ENCODE measurements at regions not wholly inside any gene's neighbourhood (a gene's known extent, or its start where the extent isn't known, plus 50 kb on each side); places are given as distances from the start of the nearest gene placed in this dataset.
"Not testable (repeated sequence)": the region's sequence is repeated elsewhere in the genome, so short reads cannot be mapped to it uniquely, and the experiment has no call there.

DNA sequence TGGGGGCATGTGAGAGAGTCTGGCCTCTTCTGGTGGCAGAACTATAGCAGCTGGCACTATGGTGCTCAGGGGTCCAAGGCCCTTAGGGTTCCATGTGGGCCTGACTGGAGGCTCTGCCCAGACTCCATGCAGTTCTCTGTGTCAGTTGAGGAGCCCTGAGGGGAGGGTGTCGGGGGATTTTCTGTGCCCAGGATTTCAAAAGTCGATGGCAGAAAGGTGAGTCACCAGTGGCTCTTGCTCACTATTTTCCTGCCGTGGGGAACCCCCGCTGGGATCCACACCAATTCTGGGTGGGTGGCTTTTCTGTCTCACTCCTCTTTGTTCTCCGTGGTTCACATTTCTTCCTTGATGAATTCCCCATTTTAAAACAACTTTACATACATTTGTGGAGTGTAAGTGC lies 54.1 kb upstream of the ANKRD30B start:
- H3K14ac ChIP-seq (ENCODE audit: low read length); H3K4me3 ChIP-seq (ENCODE audit: low read length in 2 of 2); H3K4ac ChIP-seq (ENCODE audit: low read length); H2BK15ac ChIP-seq (ENCODE audit: low read length); H2AFZ ChIP-seq (ENCODE audit: low read length); H2BK5ac ChIP-seq (ENCODE audit: low read length); DNase-seq (ENCODE audit: low spot score); H4K91ac ChIP-seq (ENCODE audit: low read depth, low read length, poor library complexity); H3K27ac ChIP-seq (replicated peaks; ENCODE audit: low read length); H2BK120ac ChIP-seq (ENCODE audit: low read depth, low read length); H3K18ac ChIP-seq (ENCODE audit: low read length); H2AK5ac ChIP-seq (ENCODE audit: low read depth, low read length); H3K9ac ChIP-seq (ENCODE audit: low read depth, low read length, poor library complexity); H3K9me3 ChIP-seq (replicated peaks in 1 of 2; ENCODE audit: control insufficient read depth in 2 of 2, insufficient read depth in 1 of 2, low read depth in 1 of 2, low read length in 2 of 2); H3K4me1 ChIP-seq (ENCODE audit: control insufficient read depth in 2 of 2, insufficient read depth in 1 of 2, low read depth in 1 of 2, low read length in 2 of 2); H3K27me3 ChIP-seq (ENCODE audit: control insufficient read depth in 3 of 3, insufficient read depth in 3 of 3, low read depth in 1 of 3, low read length in 3 of 3); H3K4me2 ChIP-seq (ENCODE audit: insufficient read depth, low read length, poor library complexity, severe bottlenecking); H3K79me1 ChIP-seq (ENCODE audit: low read depth, low read length); H3K23ac ChIP-seq (ENCODE audit: low read depth, low read length, poor library complexity); H3K36me3 ChIP-seq (replicated peaks in 1 of 2; ENCODE audit: control insufficient read depth in 2 of 2, insufficient read depth in 2 of 2, low read length in 2 of 2); H2BK12ac ChIP-seq (ENCODE audit: low read length); H4K8ac ChIP-seq (ENCODE audit: low read depth, low read length): not testable (repeated sequence)
- no CpG with 5 or more reads among the region's 5 CpGs for WGBS, 2 donors (ENCODE audit: extremely low coverage in 2 of 2, insufficient read length in 2 of 2, insufficient replicate concordance in 1 of 2)

DNA sequence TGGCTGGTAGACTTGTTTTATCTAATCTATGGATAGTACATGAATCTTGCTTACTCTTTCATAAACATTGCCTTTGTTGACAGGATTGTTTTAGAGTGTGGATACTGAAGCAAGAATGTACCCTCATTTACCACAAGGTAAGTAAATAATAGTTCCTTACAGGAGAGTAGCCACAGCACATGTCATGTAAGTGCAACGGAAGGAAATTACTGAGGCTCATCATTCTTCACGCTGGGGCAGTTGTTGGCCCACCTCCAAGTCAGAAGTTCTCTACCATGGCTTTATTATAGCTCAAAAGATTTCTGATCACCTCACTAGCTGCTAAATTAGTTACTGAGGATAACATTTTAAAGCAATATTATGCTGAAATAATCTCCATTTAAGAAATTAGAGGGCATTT lies 50.0 kb upstream of the ANKRD30B start:
- H2BK120ac ChIP-seq (ENCODE audit: low read depth, low read length); H2AFZ ChIP-seq (ENCODE audit: low read length); DNase-seq (ENCODE audit: low spot score); H3K14ac ChIP-seq (ENCODE audit: low read length); H3K23ac ChIP-seq (ENCODE audit: low read depth, low read length, poor library complexity); H3K18ac ChIP-seq (ENCODE audit: low read length); H3K4ac ChIP-seq (ENCODE audit: low read length); H3K9me3 ChIP-seq (replicated peaks in 1 of 2; ENCODE audit: control insufficient read depth in 2 of 2, insufficient read depth in 1 of 2, low read depth in 1 of 2, low read length in 2 of 2); H3K36me3 ChIP-seq (replicated peaks in 1 of 2; ENCODE audit: control insufficient read depth in 2 of 2, insufficient read depth in 2 of 2, low read length in 2 of 2); H3K9ac ChIP-seq (ENCODE audit: low read depth, low read length, poor library complexity); H3K27ac ChIP-seq (replicated peaks; ENCODE audit: low read length); H3K27me3 ChIP-seq (ENCODE audit: control insufficient read depth in 3 of 3, insufficient read depth in 3 of 3, low read depth in 1 of 3, low read length in 3 of 3); H2AK5ac ChIP-seq (ENCODE audit: low read depth, low read length); H2BK15ac ChIP-seq (ENCODE audit: low read length); H2BK12ac ChIP-seq (ENCODE audit: low read length); H4K8ac ChIP-seq (ENCODE audit: low read depth, low read length); H4K91ac ChIP-seq (ENCODE audit: low read depth, low read length, poor library complexity); H2BK5ac ChIP-seq (ENCODE audit: low read length); H3K79me1 ChIP-seq (ENCODE audit: low read depth, low read length); H3K4me3 ChIP-seq (ENCODE audit: low read length in 2 of 2); H3K4me2 ChIP-seq (ENCODE audit: insufficient read depth, low read length, poor library complexity, severe bottlenecking); H3K4me1 ChIP-seq (ENCODE audit: control insufficient read depth in 2 of 2, insufficient read depth in 1 of 2, low read depth in 1 of 2, low read length in 2 of 2): not testable (repeated sequence)
- no CpG with 5 or more reads among the region's 2 CpGs for WGBS, 2 donors (ENCODE audit: extremely low coverage in 2 of 2, insufficient read length in 2 of 2, insufficient replicate concordance in 1 of 2)

Data from neuronal stem cell (in vitro differentiated cells).